HG02759 (cell line): ENCODE measurements at regions not wholly inside any gene's neighbourhood (a gene's known extent, or its start where the extent isn't known, plus 50 kb on each side); places are given as distances from the start of the nearest gene placed in this dataset.
"Not testable (repeated sequence)": the region's sequence is repeated elsewhere in the genome, so short reads cannot be mapped to it uniquely, and the experiment has no call there.

Experiments
- ATAC-seq: cut with Tn5 transposase; IDR thresholded peaks from one replicate; pipeline ENCODE4 v1.9.1; 2021; ENCODE audit warnings: mild to moderate bottlenecking, moderate library complexity; ENCODE audit not compliant: unreplicated experiment

GRCh38 chr10:117492504-117492903, 50.0 kb upstream of the EMX2 start:
- no peak for ATAC-seq

- no peak for ATAC-seq
Measured at GRCh38 chr10:117488004-117488403, 54.5 kb upstream of the EMX2 start.

- no peak for ATAC-seq
Measured at GRCh38 chr10:117486606-117487005, 55.9 kb upstream of the EMX2 start.

GRCh38 chr10:117483056-117483590, 59.4 kb upstream of the EMX2 start:
- no peak for ATAC-seq

GRCh38 chr10:117481011-117481410, 61.5 kb upstream of the EMX2 start:
- ATAC-seq: not testable (repeated sequence)

- ATAC-seq: no peak
Measured at GRCh38 chr10:117480097-117480496, 62.4 kb upstream of the EMX2 start.

GRCh38 chr10:117477961-117478670, 64.4 kb upstream of the EMX2 start:
- ATAC-seq: no peak

GRCh38 chr10:117477211-117477947, 65.2 kb upstream of the EMX2 start:
- ATAC-seq: no peak

- ATAC-seq: no peak
Measured at GRCh38 chr10:117476716-117477115, 65.8 kb upstream of the EMX2 start.

- ATAC-seq: no peak
Measured at GRCh38 chr10:117476281-117476680, 66.3 kb upstream of the EMX2 start.

GRCh38 chr10:117472872-117473271, 69.7 kb upstream of the EMX2 start:
- ATAC-seq: peak; percentile 89

GRCh38 chr10:117471344-117471874, 71.1 kb upstream of the EMX2 start:
- no peak for ATAC-seq

- no peak for ATAC-seq
Measured at GRCh38 chr10:117470733-117471132, 71.8 kb upstream of the EMX2 start.

GRCh38 chr10:117468665-117469064, 73.9 kb upstream of the EMX2 start:
- no peak for ATAC-seq

GRCh38 chr10:117464176-117464575, 78.4 kb upstream of the EMX2 start:
- no peak for ATAC-seq

- ATAC-seq: no peak
Measured at GRCh38 chr10:117463545-117463920, 79.0 kb upstream of the EMX2 start.

- ATAC-seq: no peak
Measured at GRCh38 chr10:117462816-117463544, 79.6 kb upstream of the EMX2 start.

GRCh38 chr10:117462424-117462792, 80.1 kb upstream of the EMX2 start:
- no peak for ATAC-seq

GRCh38 chr10:117461766-117462423, 80.7 kb upstream of the EMX2 start:
- no peak for ATAC-seq

- ATAC-seq: no peak
Measured at GRCh38 chr10:117460846-117461765, 81.4 kb upstream of the EMX2 start.
